Lung (tissue), 11 donors: ENCODE measurements at regions not wholly inside any gene's neighbourhood (a gene's known extent, or its start where the extent isn't known, plus 50 kb on each side); places are given as distances from the start of the nearest gene placed in this dataset.

ENCODE experiments used
- ATAC-seq: fragments of 200-7000 bp; cut with Tn5 transposase; one replicate; pipeline ENCODE4 v1.9.1; 2020; ENCODE audit warnings: moderate number of reproducible peaks; ENCODE audit not compliant: insufficient read depth, low FRiP score
- DNase-seq, 3 donors: peaks; one replicate each; pipeline ENCODE4 v3.0.0-alpha.2; 2013 to 2017
- H3K27ac ChIP-seq, 2 donors: one replicate each; pipeline ENCODE4 v1.5.1; 2013; ENCODE audit warnings: mild to moderate bottlenecking in 2 of 2, moderate library complexity in 2 of 2, control low read depth in 1 of 2, inconsistent platforms in 1 of 2, low read depth in 1 of 2, low read length in 1 of 2
- H3K27me3 ChIP-seq, 3 donors: one replicate each; pipeline ENCODE4 v1.5.1; 2013; ENCODE audit warnings: low read length in 2 of 3; ENCODE audit not compliant: control insufficient read depth in 3 of 3, insufficient read depth in 3 of 3
- H3K36me3 ChIP-seq, 4 donors: one replicate each; pipeline ENCODE4 v1.5.1; 2013; ENCODE audit warnings: low read length in 4 of 4, mild to moderate bottlenecking in 1 of 4, moderate library complexity in 1 of 4; ENCODE audit not compliant: control insufficient read depth in 4 of 4, insufficient read depth in 4 of 4
- H3K4me1 ChIP-seq, 5 donors: one replicate each; pipeline ENCODE4 v1.5.1; 2013; ENCODE audit warnings: low read length in 5 of 5, mild to moderate bottlenecking in 2 of 5, moderate library complexity in 1 of 5; ENCODE audit not compliant: control insufficient read depth in 5 of 5, insufficient read depth in 5 of 5
- H3K4me3 ChIP-seq: one replicate; pipeline ENCODE4 v1.5.1; 2013; ENCODE audit warnings: mild to moderate bottlenecking, control low read depth, moderate library complexity
- H3K9ac ChIP-seq, 2 donors: one replicate each; pipeline ENCODE4 v1.5.1; 2013; ENCODE audit warnings: low read length in 2 of 2, control low read depth in 1 of 2; ENCODE audit not compliant: insufficient read depth in 1 of 2
- H3K9me3 ChIP-seq, 4 donors: one replicate each; pipeline ENCODE4 v1.5.1; 2013; ENCODE audit warnings: low read length in 3 of 4, mild to moderate bottlenecking in 1 of 4, moderate library complexity in 1 of 4; ENCODE audit not compliant: control insufficient read depth in 4 of 4, insufficient read depth in 3 of 4
- CTCF ChIP-seq: IDR thresholded peaks from 2 replicates; pipeline ENCODE4 v1.5.1; 2012; ENCODE audit warnings: mild to moderate bottlenecking; ENCODE audit errors: control extremely low read depth, extremely low read depth
- WGBS, 2 donors: extraction: QIAGEN DNeasy Blood & Tissue Kit; methylation state at CpG; one replicate each; pipeline ENCODE4 v1.1.7; 2013; 5-methylcytosine and 5-hydroxymethylcytosine counted together
- donor health status: control.
- donor health status: control.
- donor health status: Bipolar disorder and iron deficiency.
- donor health status: healthy.
- donor health status: DM: yes; HTN: yes; CAD: no.

DNA sequence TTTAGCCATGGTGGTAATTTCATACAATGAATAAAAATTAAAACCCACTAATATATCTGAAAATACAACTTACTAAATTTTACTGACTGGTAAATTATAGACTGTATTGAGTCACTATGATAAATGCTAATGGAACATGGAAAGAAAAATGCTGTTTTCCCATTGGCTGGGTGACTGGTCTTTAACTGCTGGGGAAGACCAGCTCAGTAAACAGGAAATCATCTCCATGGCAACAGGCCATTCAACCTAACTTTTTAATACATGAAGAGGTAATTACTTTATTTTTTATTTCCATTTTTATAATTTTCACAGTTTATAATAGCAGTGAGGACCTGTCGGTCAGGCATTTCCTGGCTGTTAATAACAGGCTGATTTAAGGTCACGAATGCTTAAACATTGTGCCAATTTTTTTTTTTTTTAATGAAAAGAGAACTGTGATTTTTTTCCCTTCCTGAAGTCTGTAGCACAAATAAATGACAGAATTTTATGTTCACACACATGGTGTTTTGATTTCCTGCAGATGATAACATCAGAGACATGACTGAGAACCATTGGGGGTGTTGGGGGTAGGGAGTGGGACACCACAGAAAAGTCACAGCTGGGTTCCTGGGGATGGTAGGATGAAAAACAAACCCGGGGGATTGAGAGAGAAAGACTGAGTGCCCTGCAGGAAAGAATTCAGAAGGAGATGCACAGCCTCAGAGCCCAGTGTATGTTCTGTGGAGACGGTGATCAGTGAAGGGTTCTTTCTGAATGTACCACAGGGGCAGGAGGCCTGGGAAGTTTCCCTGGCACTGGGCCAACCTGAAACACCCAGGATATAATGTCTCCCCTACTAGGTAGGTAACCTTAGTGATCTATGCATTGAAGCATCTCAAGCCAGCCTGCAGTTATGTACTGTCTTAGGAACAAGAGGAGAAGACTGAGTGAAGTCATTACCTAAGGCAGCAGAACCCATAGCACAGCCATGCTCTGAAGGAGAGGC lies 297.1 kb downstream of the COG6 start:
- H3K27ac ChIP-seq, result peak overlapping the region in 1 of 2 donors; percentile 32
- ATAC-seq (no peak), DNase-seq (peak; percentile 59 to 93 (median 90))
- WGBS, 2 donors, result 24 to 34% methylated on average over 4 of the region's 4 CpGs
- no peaks in the 10 kb centered on the region for H3K27me3 ChIP-seq
- no peak overlapping the region for H3K9ac ChIP-seq
- no peaks in the 10 kb centered on the region for H3K9me3 ChIP-seq
- no peak for TF ChIP-seq CTCF
- no peak overlapping the region for H3K4me3 ChIP-seq
- peaks cover 0 to 8% (median 2%) of the 10 kb centered on the region in 5 donors for H3K4me1 ChIP-seq
- H3K36me3 ChIP-seq, result no peaks in the 10 kb centered on the region

GRCh38 chr13:39954476-39954875 lies 299.0 kb downstream of the COG6 start:
- ATAC-seq, result no peak
- Histone ChIP-seq H3K9ac (no peak overlapping the region), H3K9me3 (no peaks in the 10 kb centered on the region), H3K27me3 (no peaks in the 10 kb centered on the region), H3K4me1 (peaks cover 0 to 8% (median 2%) of the 10 kb centered on the region in 5 donors), H3K27ac (no peak overlapping the region), H3K4me3 (no peak overlapping the region), H3K36me3 (no peaks in the 10 kb centered on the region)
- DNase-seq, result no peak
- TF ChIP-seq CTCF, result no peak
- 78 to 82% methylated on average over 4 of the region's 4 CpGs for whole genome bisulfite sequencing, 2 donors

DNA sequence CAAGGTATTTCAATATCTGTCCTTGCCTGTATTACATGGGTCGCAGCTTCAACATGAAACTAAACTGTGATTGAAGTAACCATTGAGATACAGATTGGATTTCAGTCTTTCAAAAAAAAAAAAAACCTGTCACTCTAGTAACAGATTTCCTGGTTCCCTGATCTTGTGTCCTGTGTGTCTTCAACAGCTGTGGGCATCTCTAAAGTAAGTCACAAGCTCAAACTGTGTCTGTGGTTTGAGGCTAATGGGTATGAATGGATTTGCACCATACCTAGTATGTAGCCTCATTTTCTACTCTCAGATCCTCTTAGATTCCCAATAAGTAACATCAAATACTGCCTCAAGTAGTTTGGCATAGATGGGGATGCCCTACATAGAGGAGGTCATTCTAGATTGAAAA lies 300.1 kb downstream of the COG6 start:
- no peaks in the 10 kb centered on the region for H3K9me3 ChIP-seq
- no peaks in the 10 kb centered on the region for H3K36me3 ChIP-seq
- no peak for TF ChIP-seq CTCF
- H3K27me3 ChIP-seq, result no peaks in the 10 kb centered on the region
- no peak overlapping the region for H3K27ac ChIP-seq
- H3K4me3 ChIP-seq, result no peak overlapping the region
- DNase-seq (no peak), ATAC-seq (no peak)
- WGBS, 2 donors, result 92% methylated on average over 1 of the region's 1 CpG
- no peak overlapping the region for H3K9ac ChIP-seq
- peaks cover 0 to 8% (median 2%) of the 10 kb centered on the region in 5 donors for H3K4me1 ChIP-seq
